Thyroid gland (tissue), 4 donors: ENCODE measurements at regions not wholly inside any gene's neighbourhood (a gene's known extent, or its start where the extent isn't known, plus 50 kb on each side); places are given as distances from the start of the nearest gene placed in this dataset.

Source experiments
- POLR2A ChIP-seq, 2 donors: fragments of 450-650 bp; IDR thresholded peaks; one replicate each; pipeline ENCODE4 v1.6.1; 2017; ENCODE audit warnings: antibody characterized with exemption in 2 of 2, mild to moderate bottlenecking in 2 of 2, moderate library complexity in 1 of 2
- TF ChIP-seq, protein P1 (sequence below), 6 experiments: fragments of 200-600 bp in 3 of 6; fragments of 450-650 bp in 3 of 6; sonication (generic) in 3 of 6; IDR thresholded peaks; one replicate each; pipeline ENCODE4 v1.5.1; 2016 to 2019; ENCODE audit warnings: antibody characterized with exemption in 6 of 6, mild to moderate bottlenecking in 2 of 6, inconsistent platforms in 1 of 6, moderate library complexity in 1 of 6

GRCh38 chr3:162879021-162879562 lies 1382.5 kb downstream of the OTOL1 start:
- TF ChIP-seq, protein P1, sequence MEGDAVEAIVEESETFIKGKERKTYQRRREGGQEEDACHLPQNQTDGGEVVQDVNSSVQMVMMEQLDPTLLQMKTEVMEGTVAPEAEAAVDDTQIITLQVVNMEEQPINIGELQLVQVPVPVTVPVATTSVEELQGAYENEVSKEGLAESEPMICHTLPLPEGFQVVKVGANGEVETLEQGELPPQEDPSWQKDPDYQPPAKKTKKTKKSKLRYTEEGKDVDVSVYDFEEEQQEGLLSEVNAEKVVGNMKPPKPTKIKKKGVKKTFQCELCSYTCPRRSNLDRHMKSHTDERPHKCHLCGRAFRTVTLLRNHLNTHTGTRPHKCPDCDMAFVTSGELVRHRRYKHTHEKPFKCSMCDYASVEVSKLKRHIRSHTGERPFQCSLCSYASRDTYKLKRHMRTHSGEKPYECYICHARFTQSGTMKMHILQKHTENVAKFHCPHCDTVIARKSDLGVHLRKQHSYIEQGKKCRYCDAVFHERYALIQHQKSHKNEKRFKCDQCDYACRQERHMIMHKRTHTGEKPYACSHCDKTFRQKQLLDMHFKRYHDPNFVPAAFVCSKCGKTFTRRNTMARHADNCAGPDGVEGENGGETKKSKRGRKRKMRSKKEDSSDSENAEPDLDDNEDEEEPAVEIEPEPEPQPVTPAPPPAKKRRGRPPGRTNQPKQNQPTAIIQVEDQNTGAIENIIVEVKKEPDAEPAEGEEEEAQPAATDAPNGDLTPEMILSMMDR (IDR thresholded peaks at IDR 0.05): no peak
- no peak for TF ChIP-seq POLR2A (IDR thresholded peaks at IDR 0.05)
